ENCODE measurements at regions not wholly inside any gene's neighbourhood (a gene's known extent, or its start where the extent isn't known, plus 50 kb on each side); places are given as distances from the start of the nearest gene placed in this dataset.
"Not testable (repeated sequence)": the region's sequence is repeated elsewhere in the genome, so short reads cannot be mapped to it uniquely, and the experiment has no call there.

DNA sequence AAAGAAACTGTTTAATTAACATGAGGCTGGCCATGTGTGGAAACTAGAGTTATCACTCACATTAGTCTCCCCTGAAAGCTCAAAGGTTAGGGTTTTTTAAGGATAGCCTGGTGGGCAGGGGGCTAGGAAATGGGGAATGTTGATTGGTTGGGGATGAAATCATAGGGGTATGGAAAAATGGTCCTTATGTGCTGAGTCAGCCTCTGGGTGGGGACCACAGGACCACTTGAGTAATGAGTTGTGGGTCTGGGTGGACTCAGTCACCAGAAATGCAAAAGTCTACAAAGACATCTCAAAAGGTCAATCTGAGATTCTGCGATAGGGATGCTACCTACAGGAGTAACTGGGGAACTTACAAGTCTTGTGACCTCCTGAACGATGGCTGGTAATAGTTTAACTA lies 362.8 kb downstream of the DMAC1 start:
- Histone ChIP-seq H3K79me2 (ENCODE audit: insufficient read depth, low read length) (no peaks in the 10 kb centered on the region), H3F3A (ENCODE audit: low read depth) (no peaks in the 10 kb centered on the region), H3K9me2 (replicated peaks; ENCODE audit: low read depth, low read length) (no peaks in the 10 kb centered on the region), H3K4me1 (ENCODE audit: insufficient read depth, low read length, poor library complexity, severe bottlenecking) (no peaks in the 10 kb centered on the region), H4K20me1 (ENCODE audit: insufficient read depth, low read length, poor library complexity, severe bottlenecking) (no peaks in the 10 kb centered on the region), H3K4me3 (ENCODE audit: low read length, poor library complexity, severe bottlenecking) (no peak overlapping the region), H2AFZ (ENCODE audit: low read length) (no peak overlapping the region), H3K9me3 (ENCODE audit: insufficient read depth, low read depth, low read length) (no peaks in the 10 kb centered on the region; the same call in 1 of the 2 replicates), H3K27me3 (ENCODE audit: insufficient read depth, low read length, poor library complexity, severe bottlenecking) (no peaks in the 10 kb centered on the region), H3K4me2 (ENCODE audit: low read depth, low read length, poor library complexity, severe bottlenecking) (no peak overlapping the region), H3K36me3 (ENCODE audit: insufficient read depth, low read length) (no peaks in the 10 kb centered on the region), H3K9ac (ENCODE audit: low read depth, low read length, poor library complexity, severe bottlenecking) (no peak overlapping the region)
- no peak for TF ChIP-seq EZH2phosphoT487 (IDR thresholded peaks at IDR 0.05; ENCODE audit: borderline replicate concordance)
- TF ChIP-seq, protein P1, sequence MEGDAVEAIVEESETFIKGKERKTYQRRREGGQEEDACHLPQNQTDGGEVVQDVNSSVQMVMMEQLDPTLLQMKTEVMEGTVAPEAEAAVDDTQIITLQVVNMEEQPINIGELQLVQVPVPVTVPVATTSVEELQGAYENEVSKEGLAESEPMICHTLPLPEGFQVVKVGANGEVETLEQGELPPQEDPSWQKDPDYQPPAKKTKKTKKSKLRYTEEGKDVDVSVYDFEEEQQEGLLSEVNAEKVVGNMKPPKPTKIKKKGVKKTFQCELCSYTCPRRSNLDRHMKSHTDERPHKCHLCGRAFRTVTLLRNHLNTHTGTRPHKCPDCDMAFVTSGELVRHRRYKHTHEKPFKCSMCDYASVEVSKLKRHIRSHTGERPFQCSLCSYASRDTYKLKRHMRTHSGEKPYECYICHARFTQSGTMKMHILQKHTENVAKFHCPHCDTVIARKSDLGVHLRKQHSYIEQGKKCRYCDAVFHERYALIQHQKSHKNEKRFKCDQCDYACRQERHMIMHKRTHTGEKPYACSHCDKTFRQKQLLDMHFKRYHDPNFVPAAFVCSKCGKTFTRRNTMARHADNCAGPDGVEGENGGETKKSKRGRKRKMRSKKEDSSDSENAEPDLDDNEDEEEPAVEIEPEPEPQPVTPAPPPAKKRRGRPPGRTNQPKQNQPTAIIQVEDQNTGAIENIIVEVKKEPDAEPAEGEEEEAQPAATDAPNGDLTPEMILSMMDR (conservative IDR thresholded peaks at IDR 0.05; ENCODE audit: low read length), result no peak

DNA sequence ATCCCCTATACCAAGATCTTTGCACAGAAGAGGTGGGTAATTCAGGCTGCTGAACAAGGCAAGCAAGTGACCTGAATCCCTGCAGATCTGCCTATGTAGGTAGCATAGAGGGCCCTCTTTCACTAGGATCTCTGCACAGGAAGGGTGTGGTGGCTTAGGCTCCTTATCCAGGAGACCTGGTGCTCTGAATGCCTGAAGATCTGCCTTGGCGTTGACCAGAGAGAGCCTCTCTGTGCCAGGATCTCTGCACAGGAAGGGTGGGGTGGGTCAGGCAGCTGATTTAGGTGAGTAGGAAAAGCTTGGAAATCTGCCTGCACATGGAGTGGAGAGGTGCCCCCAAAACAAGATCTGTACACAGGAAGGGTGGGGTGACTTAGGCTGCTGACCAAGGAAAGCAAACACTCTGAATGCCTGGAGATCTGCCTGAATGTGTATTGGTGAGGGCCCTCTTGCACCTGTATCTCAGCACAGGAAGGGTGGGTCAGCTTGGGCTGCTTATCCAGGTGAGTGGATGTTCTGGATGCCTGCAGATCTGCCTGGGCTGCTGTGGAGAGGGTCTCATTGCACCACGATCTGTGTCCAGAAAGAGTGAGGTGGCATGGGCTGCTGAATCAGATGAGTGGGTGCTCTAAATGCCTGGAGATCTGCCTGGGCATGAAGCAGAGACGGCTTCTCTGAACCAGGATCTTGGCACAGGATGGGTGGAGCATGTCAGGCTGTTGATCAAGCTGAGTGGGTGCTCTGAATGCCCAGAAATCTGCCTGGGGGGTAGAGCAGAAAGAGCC lies 365.9 kb downstream of the DMAC1 start:
- Histone ChIP-seq H3K9me2 (replicated peaks; ENCODE audit: low read depth, low read length) (no peaks in the 10 kb centered on the region), H3F3A (ENCODE audit: low read depth) (no peaks in the 10 kb centered on the region), H3K9ac (ENCODE audit: low read depth, low read length, poor library complexity, severe bottlenecking) (no peak overlapping the region), H3K4me1 (ENCODE audit: insufficient read depth, low read length, poor library complexity, severe bottlenecking) (no peaks in the 10 kb centered on the region), H2AFZ (ENCODE audit: low read length) (no peak overlapping the region), H3K4me3 (ENCODE audit: low read length, poor library complexity, severe bottlenecking) (no peak overlapping the region), H3K4me2 (ENCODE audit: low read depth, low read length, poor library complexity, severe bottlenecking) (no peak overlapping the region), H3K79me2 (ENCODE audit: insufficient read depth, low read length) (no peaks in the 10 kb centered on the region), H4K20me1 (ENCODE audit: insufficient read depth, low read length, poor library complexity, severe bottlenecking) (no peaks in the 10 kb centered on the region), H3K9me3 (ENCODE audit: insufficient read depth, low read depth, low read length) (no peaks in the 10 kb centered on the region; the same call in 1 of the 2 replicates), H3K27me3 (ENCODE audit: insufficient read depth, low read length, poor library complexity, severe bottlenecking) (no peaks in the 10 kb centered on the region), H3K36me3 (ENCODE audit: insufficient read depth, low read length) (no peaks in the 10 kb centered on the region)
- TF ChIP-seq EZH2phosphoT487 (IDR thresholded peaks at IDR 0.05; ENCODE audit: borderline replicate concordance), result no peak
- TF ChIP-seq, protein P1 (conservative IDR thresholded peaks at IDR 0.05; ENCODE audit: low read length), result no peak

DNA sequence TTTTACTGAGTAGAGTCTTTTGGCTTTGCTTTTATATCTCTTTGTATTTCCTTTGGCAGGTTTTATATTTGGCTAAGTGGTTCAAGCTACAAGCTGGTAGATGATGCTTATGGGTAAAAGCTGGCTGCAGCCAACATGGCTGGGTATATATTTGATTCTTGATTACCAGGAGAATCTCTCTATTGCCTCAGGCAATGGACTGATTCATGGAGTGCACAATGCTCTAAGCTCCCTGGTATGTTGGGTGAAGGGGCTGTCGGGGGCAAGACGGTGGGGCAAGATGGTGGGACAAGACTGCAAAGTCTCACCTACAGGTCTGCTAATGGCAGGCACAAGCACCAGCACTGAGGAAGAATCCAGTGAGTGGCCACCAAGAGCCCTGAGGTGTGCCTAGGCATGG lies 366.6 kb downstream of the DMAC1 start:
- Histone ChIP-seq H3F3A (ENCODE audit: low read depth) (no peaks in the 10 kb centered on the region), H3K27me3 (ENCODE audit: insufficient read depth, low read length, poor library complexity, severe bottlenecking) (no peaks in the 10 kb centered on the region), H3K4me3 (ENCODE audit: low read length, poor library complexity, severe bottlenecking) (no peak overlapping the region), H3K9me2 (replicated peaks; ENCODE audit: low read depth, low read length) (no peaks in the 10 kb centered on the region), H3K9ac (ENCODE audit: low read depth, low read length, poor library complexity, severe bottlenecking) (no peak overlapping the region), H3K79me2 (ENCODE audit: insufficient read depth, low read length) (no peaks in the 10 kb centered on the region), H2AFZ (ENCODE audit: low read length) (no peak overlapping the region), H3K4me1 (ENCODE audit: insufficient read depth, low read length, poor library complexity, severe bottlenecking) (no peaks in the 10 kb centered on the region), H3K9me3 (ENCODE audit: insufficient read depth, low read depth, low read length) (no peaks in the 10 kb centered on the region; the same call in 1 of the 2 replicates), H3K36me3 (ENCODE audit: insufficient read depth, low read length) (no peaks in the 10 kb centered on the region), H4K20me1 (ENCODE audit: insufficient read depth, low read length, poor library complexity, severe bottlenecking) (no peaks in the 10 kb centered on the region), H3K4me2 (ENCODE audit: low read depth, low read length, poor library complexity, severe bottlenecking) (no peak overlapping the region)
- TF ChIP-seq EZH2phosphoT487 (IDR thresholded peaks at IDR 0.05; ENCODE audit: borderline replicate concordance), result no peak
- TF ChIP-seq, protein P1 (conservative IDR thresholded peaks at IDR 0.05; ENCODE audit: low read length), result no peak

DNA sequence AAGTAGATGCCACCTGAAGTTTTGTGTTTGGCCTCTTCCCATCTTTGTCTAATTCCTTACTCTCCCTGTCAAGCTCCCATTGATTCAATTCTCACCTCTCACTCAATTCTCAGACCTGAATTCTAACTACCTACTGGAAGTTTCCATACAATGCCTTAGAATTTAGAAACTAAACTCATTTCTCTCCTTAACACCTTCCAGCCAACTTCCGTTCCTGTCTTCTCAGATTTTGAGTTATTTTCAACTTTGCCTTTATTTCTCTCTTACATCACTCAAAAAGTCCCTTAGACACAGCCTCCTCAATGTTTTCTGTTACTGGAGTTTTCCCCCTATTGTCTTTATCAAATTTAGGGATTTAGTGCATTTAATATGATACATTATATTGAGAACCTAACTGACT lies 382.2 kb downstream of the DMAC1 start:
- H3K27me3 ChIP-seq (ENCODE audit: insufficient read depth, low read length, poor library complexity, severe bottlenecking), result not testable (repeated sequence)

More for the DNA sequence above, 382.2 kb downstream of the DMAC1 start:
- H4K20me1 ChIP-seq (ENCODE audit: insufficient read depth, low read length, poor library complexity, severe bottlenecking); H2AFZ ChIP-seq (ENCODE audit: low read length); H3K4me3 ChIP-seq (ENCODE audit: low read length, poor library complexity, severe bottlenecking); H3K4me2 ChIP-seq (ENCODE audit: low read depth, low read length, poor library complexity, severe bottlenecking); H3K36me3 ChIP-seq (ENCODE audit: insufficient read depth, low read length); H3K9me3 ChIP-seq (ENCODE audit: insufficient read depth, low read depth, low read length); H3K4me1 ChIP-seq (ENCODE audit: insufficient read depth, low read length, poor library complexity, severe bottlenecking); H3F3A ChIP-seq (ENCODE audit: low read depth); H3K9ac ChIP-seq (ENCODE audit: low read depth, low read length, poor library complexity, severe bottlenecking); H3K9me2 ChIP-seq (replicated peaks; ENCODE audit: low read depth, low read length); H3K79me2 ChIP-seq (ENCODE audit: insufficient read depth, low read length): not testable (repeated sequence)

Measured in Loucy (cell line).